GM08714 (cell line): ENCODE measurements at regions not wholly inside any gene's neighbourhood (a gene's known extent, or its start where the extent isn't known, plus 50 kb on each side); places are given as distances from the start of the nearest gene placed in this dataset.

Source experiments
- H3K4me3 ChIP-seq: fragments of 200-500 bp; sonication (Bioruptor generic); 2 replicates; pipeline ENCODE4 v1.5.1; 2014; ENCODE audit warnings: mild to moderate bottlenecking, low read length, inconsistent platforms
- ZNF274 ChIP-seq: IDR thresholded peaks from 2 replicates; pipeline ENCODE4 v1.6.1; 2012; ENCODE audit warnings: mild to moderate bottlenecking, low read depth, low read length

- no peak overlapping the region for H3K4me3 ChIP-seq
- no peak for TF ChIP-seq ZNF274
Observed at GRCh38 chr9:13971415-13971814, 342.5 kb downstream of the NFIB start.

- H3K4me3 ChIP-seq = no peak overlapping the region
- TF ChIP-seq ZNF274 = no peak
Observed at GRCh38 chr9:13970426-13970825, 343.5 kb downstream of the NFIB start.

GRCh38 chr9:13970018-13970417 is 343.9 kb downstream of the NFIB start:
- no peak for TF ChIP-seq ZNF274

GRCh38 chr9:13967438-13967837 is 346.5 kb downstream of the NFIB start:
- TF ChIP-seq ZNF274 = no peak
- no peak overlapping the region for H3K4me3 ChIP-seq

More at GRCh38 chr9:13970018-13970417, 343.9 kb downstream of the NFIB start:
- no peak overlapping the region for H3K4me3 ChIP-seq

- TF ChIP-seq ZNF274 = no peak
- H3K4me3 ChIP-seq = no peak overlapping the region
Observed at GRCh38 chr9:13967011-13967410, 346.9 kb downstream of the NFIB start.

GRCh38 chr9:13963005-13963653 is 350.8 kb downstream of the NFIB start:
- TF ChIP-seq ZNF274 = no peak
- no peak overlapping the region for H3K4me3 ChIP-seq

- TF ChIP-seq ZNF274 = no peak
- H3K4me3 ChIP-seq = no peak overlapping the region
Observed at GRCh38 chr9:13962006-13962405, 351.9 kb downstream of the NFIB start.

GRCh38 chr9:13960011-13960765 is 353.8 kb downstream of the NFIB start:
- no peak overlapping the region for H3K4me3 ChIP-seq
- TF ChIP-seq ZNF274 = no peak

GRCh38 chr9:13958672-13959071 is 355.3 kb downstream of the NFIB start:
- H3K4me3 ChIP-seq = no peak overlapping the region
- no peak for TF ChIP-seq ZNF274

- no peak overlapping the region for H3K4me3 ChIP-seq
- TF ChIP-seq ZNF274 = no peak
Observed at GRCh38 chr9:13957089-13957488, 356.9 kb downstream of the NFIB start.

GRCh38 chr9:13956107-13956506 is 357.8 kb downstream of the NFIB start:
- no peak overlapping the region for H3K4me3 ChIP-seq
- no peak for TF ChIP-seq ZNF274

- H3K4me3 ChIP-seq = no peak overlapping the region
- TF ChIP-seq ZNF274 = no peak
Observed at GRCh38 chr9:13952906-13953305, 361.0 kb downstream of the NFIB start.

- no peak for TF ChIP-seq ZNF274
- H3K4me3 ChIP-seq = no peak overlapping the region
Observed at GRCh38 chr9:13948037-13948436, 365.9 kb downstream of the NFIB start.

- no peak for TF ChIP-seq ZNF274
- H3K4me3 ChIP-seq = no peak overlapping the region
Observed at GRCh38 chr9:13943176-13943575, 370.8 kb downstream of the NFIB start.

GRCh38 chr9:13942695-13943094 is 371.2 kb downstream of the NFIB start:
- no peak overlapping the region for H3K4me3 ChIP-seq
- no peak for TF ChIP-seq ZNF274
